A549 (cell line): ENCODE measurements at regions not wholly inside any gene's neighbourhood (a gene's known extent, or its start where the extent isn't known, plus 50 kb on each side); places are given as distances from the start of the nearest gene placed in this dataset.

Experiments
- ATAC-seq, 2 experiments: fragments of 200-7000 bp in 1 of 2; fragments of >200 bp in 1 of 2; cut with Nextera tagmentation in 1 of 2; cut with Tn5 transposase in 1 of 2; 3 replicates each; pipeline versions ENCODE4 v1.8.0 to v1.9.1; 2018 to 2020; ENCODE audit warnings: mild to moderate bottlenecking in 1 of 2, moderate library complexity in 1 of 2
- CTCF ChIA-PET: fragments of 300-600 bp; sonication (Branson Sonifier 250); formaldehyde crosslinking; extraction: SDS; loops from one replicate; lab custom pipeline; 2021; ENCODE audit warnings: antibody characterized with exemption, inconsistent platforms; lab: Yijun Ruan, JAX
- POLR2A ChIA-PET: fragments of 350-600 bp; formaldehyde crosslinking; extraction: SDS; loops from one replicate; lab custom pipeline; 2021; ENCODE audit warnings: antibody characterized with exemption, inconsistent platforms; lab: Yijun Ruan, JAX
- DNase-seq, 2 experiments: peaks; one replicate each; pipeline versions ENCODE4 v3.0.0 to v3.0.0-alpha.2; 2011 to 2016; ENCODE audit warnings: low read depth in 1 of 2, low spot score in 1 of 2
- FAIRE-seq: peaks from 2 replicates; lab custom pipeline; 2011; peaks lifted over from hg19 to GRCh38; lab: Jason Lieb, UNC
- H3K27ac ChIP-seq, 2 experiments: fragments of >200 bp; sonication (Bioruptor Twin); formaldehyde crosslinking; 3 replicates each; pipeline ENCODE4 v1.5.1; 2016 to 2017
- H3K4me1 ChIP-seq: fragments of >200 bp; sonication (Bioruptor Twin); formaldehyde crosslinking; 3 replicates; pipeline ENCODE4 v1.6.1; 2016
- H3K4me2 ChIP-seq: fragments of >200 bp; sonication (Bioruptor Twin); formaldehyde crosslinking; 3 replicates; pipeline ENCODE4 v1.6.1; 2016
- H3K4me3 ChIP-seq: fragments of >200 bp; sonication (Bioruptor Twin); formaldehyde crosslinking; 3 replicates; pipeline ENCODE4 v1.5.1; 2016
- H3K9me3 ChIP-seq: fragments of >200 bp; sonication (Bioruptor Twin); formaldehyde crosslinking; 3 replicates; pipeline ENCODE4 v1.6.1; 2016
- BHLHE40 ChIP-seq: IDR thresholded peaks from 2 replicates; pipeline ENCODE4 v1.6.1; 2012; ENCODE audit warnings: low read depth, low read length, inconsistent platforms
- CHD2 ChIP-seq: fragments of 150-350 bp; IDR thresholded peaks from 2 replicates; pipeline ENCODE4 v1.6.1; 2014; ENCODE audit warnings: low read length; ENCODE audit not compliant: partially characterized antibody
- CHD4 ChIP-seq: fragments of 200-600 bp; sonication (generic); IDR thresholded peaks from 2 replicates; pipeline ENCODE4 v1.6.1; 2016; ENCODE audit warnings: antibody characterized with exemption, mild to moderate bottlenecking, borderline replicate concordance
- ESRRA ChIP-seq: fragments of 150-350 bp; IDR thresholded peaks from 2 replicates; pipeline ENCODE4 v1.6.1; 2014; ENCODE audit warnings: mild to moderate bottlenecking, low read length, borderline replicate concordance
- FOSB ChIP-seq: fragments of 250-450 bp; sonication (Bioruptor Pico); IDR thresholded peaks from 2 replicates; pipeline ENCODE4 v1.5.0; 2020; ENCODE audit warnings: mild to moderate bottlenecking, moderate library complexity
- FOSL2 ChIP-seq, 2 experiments: fragments of 450-650 bp in 1 of 2; fragments of >200 bp in 1 of 2; sonication (Bioruptor Twin) in 1 of 2; formaldehyde crosslinking; IDR thresholded peaks; 2 replicates each; pipeline versions ENCODE4 v1.5.0 to v1.6.1; 2016 to 2020; ENCODE audit warnings: mild to moderate bottlenecking in 1 of 2, moderate library complexity in 1 of 2
- HDAC2 ChIP-seq: fragments of 200-600 bp; sonication (generic); IDR thresholded peaks from 2 replicates; pipeline ENCODE4 v1.6.1; 2016
- HOXB5 ChIP-seq: fragments of 250-450 bp; sonication (Bioruptor Pico); IDR thresholded peaks from 2 replicates; pipeline ENCODE4 v1.5.0; 2020; ENCODE audit warnings: mild to moderate bottlenecking, moderate library complexity
- MYC ChIP-seq: IDR thresholded peaks from 2 replicates; pipeline ENCODE4 v1.6.1; 2012; ENCODE audit warnings: mild to moderate bottlenecking, inconsistent platforms, low read length, improper control_type of control experiment, borderline replicate concordance
- NR3C1 ChIP-seq: fragments of >200 bp; sonication (Bioruptor Twin); formaldehyde crosslinking; IDR thresholded peaks from 3 replicates; pipeline ENCODE4 v1.6.1; 2017
- POLR2AphosphoS2 ChIP-seq: conservative IDR thresholded peaks from 2 replicates; pipeline ENCODE4 v1.6.1; 2012; ENCODE audit warnings: low read length, improper control_type of control experiment, inconsistent platforms
- RNF2 ChIP-seq: fragments of 200-600 bp; sonication (generic); IDR thresholded peaks from 2 replicates; pipeline ENCODE4 v1.6.1; 2016; ENCODE audit warnings: low read depth, mild to moderate bottlenecking, antibody characterized with exemption, moderate library complexity, borderline replicate concordance
- TP53 ChIP-seq: fragments of 250-450 bp; sonication (Bioruptor Pico); IDR thresholded peaks from 2 replicates; pipeline ENCODE4 v1.5.0; 2021; ENCODE audit warnings: mild to moderate bottlenecking, moderate library complexity
- ZC3H11A ChIP-seq: fragments of 450-650 bp; IDR thresholded peaks from 2 replicates; pipeline ENCODE4 v1.6.1; 2014; ENCODE audit warnings: antibody characterized with exemption, mild to moderate bottlenecking
- ZNF302 ChIP-seq: fragments of 250-450 bp; sonication (Bioruptor Pico); IDR thresholded peaks from 2 replicates; pipeline ENCODE4 v1.9.0; 2021; ENCODE audit warnings: inconsistent platforms, mild to moderate bottlenecking, moderate library complexity
- WGBS: methylation state at CpG from one replicate; pipeline ENCODE4 v1.1.6; 2017; ENCODE audit errors: missing lambda C conversion rate; 5-methylcytosine and 5-hydroxymethylcytosine counted together
- TF ChIP-seq, protein P1 (sequence below): IDR thresholded peaks from 2 replicates; pipeline ENCODE4 v1.6.1; 2012
- TF ChIP-seq, protein P2 (sequence below): fragments of 200-600 bp; sonication (generic); IDR thresholded peaks from 2 replicates; pipeline ENCODE4 v1.6.1; 2016; ENCODE audit warnings: antibody characterized with exemption, mild to moderate bottlenecking, moderate library complexity
- TF ChIP-seq, protein P3 (sequence below): fragments of 250-450 bp; sonication (Bioruptor Pico); IDR thresholded peaks from 2 replicates; pipeline ENCODE4 v1.5.0; 2020; ENCODE audit warnings: low read depth, mild to moderate bottlenecking, moderate library complexity
- TF ChIP-seq, protein P4 (sequence below): fragments of 450-650 bp; IDR thresholded peaks from 2 replicates; pipeline ENCODE4 v1.6.1; 2014; ENCODE audit warnings: antibody characterized with exemption
- TF ChIP-seq, protein P5 (sequence below): fragments of 150-350 bp; IDR thresholded peaks from 2 replicates; pipeline ENCODE4 v1.6.1; 2014; ENCODE audit warnings: low read depth, mild to moderate bottlenecking, low read length
- TF ChIP-seq, protein P6 (sequence below): IDR thresholded peaks from 2 replicates; pipeline ENCODE4 v1.6.1; 2012
- TF ChIP-seq, protein P7 (sequence below): IDR thresholded peaks from 2 replicates; pipeline ENCODE4 v1.6.1; 2012; ENCODE audit warnings: low read depth, borderline replicate concordance

DNA sequence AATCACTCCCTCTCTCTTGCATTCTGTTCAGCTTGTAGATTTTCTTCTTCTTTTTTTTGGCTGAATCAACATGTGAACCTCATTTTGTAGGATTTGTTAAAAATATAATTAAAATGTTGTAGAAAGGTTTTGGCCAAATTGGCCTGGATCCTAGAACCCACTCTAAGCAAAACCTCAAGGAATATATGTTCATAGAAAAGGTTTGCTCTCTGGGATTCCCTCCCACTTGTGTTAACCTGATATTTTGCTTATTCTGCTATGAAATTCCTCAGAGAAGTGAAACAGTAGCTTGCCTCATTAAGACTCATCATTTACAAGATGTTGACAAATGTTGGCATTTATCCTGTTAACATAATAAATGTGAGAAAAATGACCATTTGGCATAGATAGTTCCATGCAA, 456.7 kb downstream of the TMEM182 start:
- TF ChIP-seq CHD2 (no peak), MYC (no peak), ZC3H11A (no peak), TP53 (no peak), FOSL2 (IDR thresholded peaks at IDR 0.05) (no peak), FOSL2 (CRISPR knock-in tag; IDR thresholded peaks at IDR 0.05) (no peak), NR3C1 (no peak), HDAC2 (no peak), FOSB (no peak)
- TF ChIP-seq, protein P1, sequence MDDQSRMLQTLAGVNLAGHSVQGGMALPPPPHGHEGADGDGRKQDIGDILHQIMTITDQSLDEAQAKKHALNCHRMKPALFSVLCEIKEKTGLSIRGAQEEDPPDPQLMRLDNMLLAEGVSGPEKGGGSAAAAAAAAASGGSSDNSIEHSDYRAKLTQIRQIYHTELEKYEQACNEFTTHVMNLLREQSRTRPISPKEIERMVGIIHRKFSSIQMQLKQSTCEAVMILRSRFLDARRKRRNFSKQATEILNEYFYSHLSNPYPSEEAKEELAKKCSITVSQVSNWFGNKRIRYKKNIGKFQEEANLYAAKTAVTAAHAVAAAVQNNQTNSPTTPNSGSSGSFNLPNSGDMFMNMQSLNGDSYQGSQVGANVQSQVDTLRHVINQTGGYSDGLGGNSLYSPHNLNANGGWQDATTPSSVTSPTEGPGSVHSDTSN, result no peak
- TF ChIP-seq, protein P2, sequence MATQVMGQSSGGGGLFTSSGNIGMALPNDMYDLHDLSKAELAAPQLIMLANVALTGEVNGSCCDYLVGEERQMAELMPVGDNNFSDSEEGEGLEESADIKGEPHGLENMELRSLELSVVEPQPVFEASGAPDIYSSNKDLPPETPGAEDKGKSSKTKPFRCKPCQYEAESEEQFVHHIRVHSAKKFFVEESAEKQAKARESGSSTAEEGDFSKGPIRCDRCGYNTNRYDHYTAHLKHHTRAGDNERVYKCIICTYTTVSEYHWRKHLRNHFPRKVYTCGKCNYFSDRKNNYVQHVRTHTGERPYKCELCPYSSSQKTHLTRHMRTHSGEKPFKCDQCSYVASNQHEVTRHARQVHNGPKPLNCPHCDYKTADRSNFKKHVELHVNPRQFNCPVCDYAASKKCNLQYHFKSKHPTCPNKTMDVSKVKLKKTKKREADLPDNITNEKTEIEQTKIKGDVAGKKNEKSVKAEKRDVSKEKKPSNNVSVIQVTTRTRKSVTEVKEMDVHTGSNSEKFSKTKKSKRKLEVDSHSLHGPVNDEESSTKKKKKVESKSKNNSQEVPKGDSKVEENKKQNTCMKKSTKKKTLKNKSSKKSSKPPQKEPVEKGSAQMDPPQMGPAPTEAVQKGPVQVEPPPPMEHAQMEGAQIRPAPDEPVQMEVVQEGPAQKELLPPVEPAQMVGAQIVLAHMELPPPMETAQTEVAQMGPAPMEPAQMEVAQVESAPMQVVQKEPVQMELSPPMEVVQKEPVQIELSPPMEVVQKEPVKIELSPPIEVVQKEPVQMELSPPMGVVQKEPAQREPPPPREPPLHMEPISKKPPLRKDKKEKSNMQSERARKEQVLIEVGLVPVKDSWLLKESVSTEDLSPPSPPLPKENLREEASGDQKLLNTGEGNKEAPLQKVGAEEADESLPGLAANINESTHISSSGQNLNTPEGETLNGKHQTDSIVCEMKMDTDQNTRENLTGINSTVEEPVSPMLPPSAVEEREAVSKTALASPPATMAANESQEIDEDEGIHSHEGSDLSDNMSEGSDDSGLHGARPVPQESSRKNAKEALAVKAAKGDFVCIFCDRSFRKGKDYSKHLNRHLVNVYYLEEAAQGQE, result no peak
- TF ChIP-seq, protein P3, sequence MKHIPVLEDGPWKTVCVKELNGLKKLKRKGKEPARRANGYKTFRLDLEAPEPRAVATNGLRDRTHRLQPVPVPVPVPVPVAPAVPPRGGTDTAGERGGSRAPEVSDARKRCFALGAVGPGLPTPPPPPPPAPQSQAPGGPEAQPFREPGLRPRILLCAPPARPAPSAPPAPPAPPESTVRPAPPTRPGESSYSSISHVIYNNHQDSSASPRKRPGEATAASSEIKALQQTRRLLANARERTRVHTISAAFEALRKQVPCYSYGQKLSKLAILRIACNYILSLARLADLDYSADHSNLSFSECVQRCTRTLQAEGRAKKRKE (CRISPR knock-in tag), result no peak
- ATAC-seq, result no peak

DNA sequence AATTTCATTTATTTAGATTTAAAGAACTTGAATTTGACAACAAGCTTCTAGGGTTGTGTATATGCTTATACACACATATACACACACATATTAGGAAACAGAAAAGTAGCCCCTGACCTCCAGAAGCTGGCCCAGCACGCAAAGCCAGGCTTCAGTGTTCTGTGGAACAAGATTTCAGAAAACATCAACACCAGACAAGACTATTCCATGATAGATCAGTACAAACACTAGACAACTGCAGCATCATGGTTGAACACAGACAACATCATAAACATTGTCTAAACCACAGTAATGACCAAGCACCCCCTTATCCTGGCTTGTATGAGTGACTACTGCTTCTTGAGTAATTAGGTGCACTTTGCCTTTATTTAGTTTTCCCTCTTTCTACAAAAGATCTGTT, 457.6 kb downstream of the TMEM182 start:
- ChIA-PET POLR2A (no interaction called here), CTCF (no interaction called here)
- Histone ChIP-seq H3K4me2 (no peak overlapping the region), H3K27ac (no peak overlapping the region), H3K9me3 (no peaks in the 10 kb centered on the region), H3K4me3 (no peak overlapping the region)
- ATAC-seq (no peak), FAIRE-seq (no peak), DNase-seq (no peak)
- TF ChIP-seq, protein P4, sequence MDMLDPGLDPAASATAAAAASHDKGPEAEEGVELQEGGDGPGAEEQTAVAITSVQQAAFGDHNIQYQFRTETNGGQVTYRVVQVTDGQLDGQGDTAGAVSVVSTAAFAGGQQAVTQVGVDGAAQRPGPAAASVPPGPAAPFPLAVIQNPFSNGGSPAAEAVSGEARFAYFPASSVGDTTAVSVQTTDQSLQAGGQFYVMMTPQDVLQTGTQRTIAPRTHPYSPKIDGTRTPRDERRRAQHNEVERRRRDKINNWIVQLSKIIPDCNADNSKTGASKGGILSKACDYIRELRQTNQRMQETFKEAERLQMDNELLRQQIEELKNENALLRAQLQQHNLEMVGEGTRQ, result no peak
- TF ChIP-seq POLR2AphosphoS2, result no peak
- TF ChIP-seq ZC3H11A, result no peak
- no peak for TF ChIP-seq ZNF302
- TF ChIP-seq RNF2, result no peak
- TF ChIP-seq HOXB5 (CRISPR knock-in tag), result no peak
- TF ChIP-seq, protein P5, sequence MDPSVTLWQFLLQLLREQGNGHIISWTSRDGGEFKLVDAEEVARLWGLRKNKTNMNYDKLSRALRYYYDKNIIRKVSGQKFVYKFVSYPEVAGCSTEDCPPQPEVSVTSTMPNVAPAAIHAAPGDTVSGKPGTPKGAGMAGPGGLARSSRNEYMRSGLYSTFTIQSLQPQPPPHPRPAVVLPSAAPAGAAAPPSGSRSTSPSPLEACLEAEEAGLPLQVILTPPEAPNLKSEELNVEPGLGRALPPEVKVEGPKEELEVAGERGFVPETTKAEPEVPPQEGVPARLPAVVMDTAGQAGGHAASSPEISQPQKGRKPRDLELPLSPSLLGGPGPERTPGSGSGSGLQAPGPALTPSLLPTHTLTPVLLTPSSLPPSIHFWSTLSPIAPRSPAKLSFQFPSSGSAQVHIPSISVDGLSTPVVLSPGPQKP, result no peak
- TF ChIP-seq, protein P6, sequence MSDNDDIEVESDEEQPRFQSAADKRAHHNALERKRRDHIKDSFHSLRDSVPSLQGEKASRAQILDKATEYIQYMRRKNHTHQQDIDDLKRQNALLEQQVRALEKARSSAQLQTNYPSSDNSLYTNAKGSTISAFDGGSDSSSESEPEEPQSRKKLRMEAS, result no peak
- TF ChIP-seq CHD4, result no peak
- no peak for TF ChIP-seq BHLHE40
- no peak for TF ChIP-seq ESRRA
- TF ChIP-seq, protein P7, sequence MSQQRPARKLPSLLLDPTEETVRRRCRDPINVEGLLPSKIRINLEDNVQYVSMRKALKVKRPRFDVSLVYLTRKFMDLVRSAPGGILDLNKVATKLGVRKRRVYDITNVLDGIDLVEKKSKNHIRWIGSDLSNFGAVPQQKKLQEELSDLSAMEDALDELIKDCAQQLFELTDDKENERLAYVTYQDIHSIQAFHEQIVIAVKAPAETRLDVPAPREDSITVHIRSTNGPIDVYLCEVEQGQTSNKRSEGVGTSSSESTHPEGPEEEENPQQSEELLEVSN, result no peak
- TF ChIP-seq, all 56 proteins: peak for 0
- H3K4me1 ChIP-seq, result no peaks in the 10 kb centered on the region
- 0% methylated on average over 1 of the region's 1 CpG for WGBS

More for the DNA sequence above, 456.7 kb downstream of the TMEM182 start:
- CTCF ChIA-PET, result no interaction called here
- Histone ChIP-seq H3K9me3 (no peaks in the 10 kb centered on the region), H3K4me3 (no peak overlapping the region), H3K4me1 (no peaks in the 10 kb centered on the region), H3K4me2 (no peak overlapping the region), H3K27ac (no peak overlapping the region)
- POLR2A ChIA-PET, result no interaction called here
- DNase-seq (no peak), FAIRE-seq (no peak)
